ENCODE measurements at regions not wholly inside any gene's neighbourhood (a gene's known extent, or its start where the extent isn't known, plus 50 kb on each side); places are given as distances from the start of the nearest gene placed in this dataset.

DNA sequence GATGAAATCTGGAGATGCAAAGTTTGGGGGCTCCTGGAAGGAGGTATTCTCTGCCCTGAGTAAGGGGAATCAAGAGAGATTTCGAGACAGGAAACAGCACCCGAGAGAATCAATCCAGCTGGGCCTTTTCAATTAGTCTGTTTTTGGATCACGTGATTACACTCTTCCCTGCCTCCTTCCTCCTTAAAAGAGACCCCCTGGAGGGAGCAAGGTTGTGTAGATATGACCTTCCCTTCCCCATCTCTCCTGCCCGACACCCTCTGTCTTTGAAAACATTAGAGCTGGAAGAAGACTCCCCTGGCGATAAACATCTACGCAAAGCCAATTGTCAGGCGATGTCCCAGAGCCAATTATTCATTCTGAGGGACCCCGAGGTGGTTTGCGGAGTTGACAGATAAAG lies 407.9 kb downstream of the MIAT start:
- CTCF ChIA-PET = no interaction called here
- Histone ChIP-seq H3K4me1 (ENCODE audit: insufficient read depth, low read length, poor library complexity, severe bottlenecking) (peaks cover 46% of the 10 kb centered on the region), H3K9me3 (ENCODE audit: low read depth, low read length, poor library complexity, severe bottlenecking) (no peaks in the 10 kb centered on the region), H3K27me3 (replicated peaks; ENCODE audit: insufficient read depth, low read depth, low read length, poor library complexity) (no peaks in the 10 kb centered on the region), H3K27ac (ENCODE audit: low read depth, low read length, poor library complexity, severe bottlenecking) (peak overlapping the region; percentile 0), H3K36me3 (ENCODE audit: insufficient read depth, low read length, poor library complexity, severe bottlenecking) (no peaks in the 10 kb centered on the region), H3K4me3 (ENCODE audit: low read depth, low read length, poor library complexity, severe bottlenecking) (no peak overlapping the region)
- POLR2A ChIA-PET (ENCODE audit: low non-redundant PET) = no interaction called here
- intact Hi-C loops (cut with micrococcal nuclease; ENCODE audit: unreplicated experiment) = loop anchor here (10.0 kb wide), 1 partner anchor 220 kb away; no protein-coding TSS in a partner anchor
- BruUV-seq (replicated peaks) = no TSS peak
- TF ChIP-seq, protein P1, sequence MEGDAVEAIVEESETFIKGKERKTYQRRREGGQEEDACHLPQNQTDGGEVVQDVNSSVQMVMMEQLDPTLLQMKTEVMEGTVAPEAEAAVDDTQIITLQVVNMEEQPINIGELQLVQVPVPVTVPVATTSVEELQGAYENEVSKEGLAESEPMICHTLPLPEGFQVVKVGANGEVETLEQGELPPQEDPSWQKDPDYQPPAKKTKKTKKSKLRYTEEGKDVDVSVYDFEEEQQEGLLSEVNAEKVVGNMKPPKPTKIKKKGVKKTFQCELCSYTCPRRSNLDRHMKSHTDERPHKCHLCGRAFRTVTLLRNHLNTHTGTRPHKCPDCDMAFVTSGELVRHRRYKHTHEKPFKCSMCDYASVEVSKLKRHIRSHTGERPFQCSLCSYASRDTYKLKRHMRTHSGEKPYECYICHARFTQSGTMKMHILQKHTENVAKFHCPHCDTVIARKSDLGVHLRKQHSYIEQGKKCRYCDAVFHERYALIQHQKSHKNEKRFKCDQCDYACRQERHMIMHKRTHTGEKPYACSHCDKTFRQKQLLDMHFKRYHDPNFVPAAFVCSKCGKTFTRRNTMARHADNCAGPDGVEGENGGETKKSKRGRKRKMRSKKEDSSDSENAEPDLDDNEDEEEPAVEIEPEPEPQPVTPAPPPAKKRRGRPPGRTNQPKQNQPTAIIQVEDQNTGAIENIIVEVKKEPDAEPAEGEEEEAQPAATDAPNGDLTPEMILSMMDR (conservative IDR thresholded peaks at IDR 0.05; ENCODE audit: low read depth, low read length) = no peak
- TF ChIP-seq EZH2 (IDR thresholded peaks at IDR 0.05; ENCODE audit: borderline replicate concordance, low read depth, low read length, poor library complexity, severe bottlenecking) = no peak
- peak; percentile 61 for DNase-seq (ENCODE audit: low spot score)

DNA sequence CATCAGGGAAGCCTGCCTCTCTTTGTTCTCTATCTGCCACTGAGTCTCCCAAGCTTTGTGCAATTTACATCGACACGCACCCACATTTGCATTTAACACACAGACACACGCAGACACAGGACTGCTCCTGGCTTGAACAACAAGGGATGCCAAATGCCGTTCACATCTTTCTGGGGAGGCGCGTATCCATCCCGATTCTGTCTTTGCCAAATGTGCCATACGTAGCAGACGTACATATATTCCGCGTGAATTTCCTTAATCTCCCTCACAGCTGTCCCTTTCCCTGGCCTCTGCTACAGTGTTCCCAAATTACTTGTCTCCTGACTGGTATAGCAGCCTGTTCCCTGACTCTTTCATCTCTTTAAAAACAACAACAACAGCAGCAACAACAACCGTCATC lies 409.5 kb downstream of the MIAT start:
- ChIA-PET CTCF (no interaction called here), POLR2A (ENCODE audit: low non-redundant PET) (no interaction called here)
- no TSS peak for BruUV-seq (replicated peaks)
- TF ChIP-seq, protein P1 (conservative IDR thresholded peaks at IDR 0.05; ENCODE audit: low read depth, low read length) = no peak
- TF ChIP-seq EZH2 (IDR thresholded peaks at IDR 0.05; ENCODE audit: borderline replicate concordance, low read depth, low read length, poor library complexity, severe bottlenecking) = no peak
- H3K27me3 ChIP-seq (replicated peaks; ENCODE audit: insufficient read depth, low read depth, low read length, poor library complexity) = no peaks in the 10 kb centered on the region
- peaks cover 36% of the 10 kb centered on the region for H3K4me1 ChIP-seq (ENCODE audit: insufficient read depth, low read length, poor library complexity, severe bottlenecking)
- H3K36me3 ChIP-seq (ENCODE audit: insufficient read depth, low read length, poor library complexity, severe bottlenecking) = no peaks in the 10 kb centered on the region
- DNase-seq (ENCODE audit: low spot score) = no peak
- H3K4me3 ChIP-seq (ENCODE audit: low read depth, low read length, poor library complexity, severe bottlenecking) = no peak overlapping the region
- H3K27ac ChIP-seq (ENCODE audit: low read depth, low read length, poor library complexity, severe bottlenecking) = no peak overlapping the region
- H3K9me3 ChIP-seq (ENCODE audit: low read depth, low read length, poor library complexity, severe bottlenecking) = no peaks in the 10 kb centered on the region
- intact Hi-C loops (cut with micrococcal nuclease; ENCODE audit: unreplicated experiment) = loop anchor here (10.0 kb wide), 1 partner anchor 222 kb away; no protein-coding TSS in a partner anchor

DNA sequence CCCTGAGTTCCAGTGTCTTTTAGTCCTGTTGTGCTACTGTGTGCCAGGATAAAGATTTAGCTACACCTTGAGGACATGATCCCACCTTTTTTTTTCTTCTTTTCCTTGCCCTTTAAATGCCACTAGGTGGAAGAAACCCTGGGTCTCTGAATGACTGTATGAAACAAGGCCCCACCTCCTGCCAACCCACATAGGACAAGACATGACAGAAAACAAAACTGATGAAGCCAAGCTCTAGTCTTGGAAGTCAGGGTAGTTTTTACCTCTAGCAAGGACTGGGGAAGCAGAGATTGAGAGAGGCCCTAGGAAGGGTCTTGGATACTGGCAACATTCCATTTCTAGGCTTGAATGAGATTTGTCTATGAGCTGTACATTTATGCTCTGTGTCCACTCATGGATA lies 410.7 kb downstream of the MIAT start:
- H3K27me3 ChIP-seq (replicated peaks; ENCODE audit: insufficient read depth, low read depth, low read length, poor library complexity) = no peaks in the 10 kb centered on the region
- H3K27ac ChIP-seq (ENCODE audit: low read depth, low read length, poor library complexity, severe bottlenecking) = no peak overlapping the region
- peaks cover 30% of the 10 kb centered on the region for H3K4me1 ChIP-seq (ENCODE audit: insufficient read depth, low read length, poor library complexity, severe bottlenecking)
- no peaks in the 10 kb centered on the region for H3K36me3 ChIP-seq (ENCODE audit: insufficient read depth, low read length, poor library complexity, severe bottlenecking)
- no TSS peak for BruUV-seq (replicated peaks)
- POLR2A ChIA-PET (ENCODE audit: low non-redundant PET) = no interaction called here
- no peak for DNase-seq (ENCODE audit: low spot score)
- no peaks in the 10 kb centered on the region for H3K9me3 ChIP-seq (ENCODE audit: low read depth, low read length, poor library complexity, severe bottlenecking)
- CTCF ChIA-PET = no interaction called here
- no peak overlapping the region for H3K4me3 ChIP-seq (ENCODE audit: low read depth, low read length, poor library complexity, severe bottlenecking)
- TF ChIP-seq, protein P1 (conservative IDR thresholded peaks at IDR 0.05; ENCODE audit: low read depth, low read length) = no peak
- TF ChIP-seq EZH2 (IDR thresholded peaks at IDR 0.05; ENCODE audit: borderline replicate concordance, low read depth, low read length, poor library complexity, severe bottlenecking) = no peak
- intact Hi-C loops (cut with micrococcal nuclease; ENCODE audit: unreplicated experiment) = loop anchor here (10.0 kb wide), 1 partner anchor 223 kb away; no protein-coding TSS in a partner anchor

Measured in A673 (cell line).